ENCODE measurements at regions not wholly inside any gene's neighbourhood (a gene's known extent, or its start where the extent isn't known, plus 50 kb on each side); places are given as distances from the start of the nearest gene placed in this dataset.

DNA sequence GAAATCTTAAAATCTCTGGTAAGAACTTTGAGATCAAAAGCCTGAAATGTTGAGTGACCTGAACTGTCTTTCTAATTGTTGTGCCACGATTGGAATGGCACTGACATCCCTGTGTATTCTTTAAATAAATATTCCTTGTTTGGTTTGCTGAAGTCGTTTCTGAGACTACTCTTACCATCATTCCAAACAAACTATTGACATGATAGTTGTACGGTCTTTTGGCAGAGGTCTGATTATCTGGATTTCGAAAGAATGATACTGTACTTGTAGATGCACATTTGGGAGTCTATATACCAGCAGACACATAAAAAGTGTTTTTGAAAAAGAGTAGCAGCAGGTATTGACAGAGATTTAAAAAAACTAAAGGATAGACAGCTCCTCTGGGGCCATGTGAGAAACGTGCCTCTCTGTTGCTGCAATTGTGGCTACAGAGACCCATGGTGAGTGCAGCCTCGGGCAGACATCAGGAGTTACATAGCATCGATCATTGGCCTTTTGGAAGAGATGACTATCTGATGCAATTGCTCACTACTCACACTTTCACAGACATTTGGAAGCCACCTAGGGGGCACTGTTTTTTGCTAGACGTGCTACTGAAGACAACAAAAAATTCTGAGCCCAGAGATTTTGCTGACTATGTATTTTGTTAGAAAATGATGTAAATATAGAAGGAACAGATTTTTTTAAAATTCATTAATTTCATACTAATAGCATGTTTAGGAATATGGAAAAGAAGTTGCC is 464.5 kb downstream of the KCNT2 start:
- CTCF ChIA-PET: no interaction called here
- BruUV-seq (replicated peaks): no TSS peak
- DNase-seq (ENCODE audit: low read depth, low spot score): peak; percentile 24

More for the DNA sequence above, 464.5 kb downstream of the KCNT2 start:
- Histone ChIP-seq H4K20me1 (ENCODE audit: insufficient read depth) (no peaks in the 10 kb centered on the region), H2AFZ (ENCODE audit: low read depth, low read length, poor library complexity, severe bottlenecking) (peak overlapping the region; percentile 18), H3K9ac (ENCODE audit: low read length) (no peak overlapping the region), H3K4me1 (ENCODE audit: control insufficient read depth in 1 of 2, insufficient read depth in 2 of 2, low read length in 2 of 2) (no peaks in the 10 kb centered on the region), H3K79me2 (ENCODE audit: insufficient read depth, low read length) (no peaks in the 10 kb centered on the region), H3K4me2 (ENCODE audit: low read length) (no peak overlapping the region), H3K4me3 (replicated peaks in 1 of 2; ENCODE audit: low read depth in 1 of 2, low read length in 2 of 2) (no peak overlapping the region), H3K27me3 (ENCODE audit: insufficient read depth, low read length) (no peaks in the 10 kb centered on the region), H3K9me2 (ENCODE audit: insufficient read depth) (no peaks in the 10 kb centered on the region), H3K36me3 (ENCODE audit: control insufficient read depth in 1 of 2, insufficient read depth in 2 of 2, low read length in 2 of 2) (no peaks in the 10 kb centered on the region), H3K27ac (ENCODE audit: low read depth, low read length) (no peak overlapping the region), H3K9me3 (ENCODE audit: control insufficient read depth in 1 of 2, insufficient read depth in 1 of 2, low read depth in 1 of 2, low read length in 2 of 2) (no peaks in the 10 kb centered on the region)
- RAD21 ChIA-PET (ENCODE audit: low non-redundant PET in 1 of 2, low total read pairs in 2 of 2, uncharacterized antibody in 2 of 2, unreplicated experiment in 2 of 2): no interaction called here
- ATAC-seq: peak; percentile 62
- intact Hi-C loops (cut with micrococcal nuclease): loop anchor here (2.0 kb wide), 1 partner anchor 203 kb away; no protein-coding TSS in a partner anchor
- POLR2A ChIA-PET: no interaction called here
- TF ChIP-seq, protein P1, sequence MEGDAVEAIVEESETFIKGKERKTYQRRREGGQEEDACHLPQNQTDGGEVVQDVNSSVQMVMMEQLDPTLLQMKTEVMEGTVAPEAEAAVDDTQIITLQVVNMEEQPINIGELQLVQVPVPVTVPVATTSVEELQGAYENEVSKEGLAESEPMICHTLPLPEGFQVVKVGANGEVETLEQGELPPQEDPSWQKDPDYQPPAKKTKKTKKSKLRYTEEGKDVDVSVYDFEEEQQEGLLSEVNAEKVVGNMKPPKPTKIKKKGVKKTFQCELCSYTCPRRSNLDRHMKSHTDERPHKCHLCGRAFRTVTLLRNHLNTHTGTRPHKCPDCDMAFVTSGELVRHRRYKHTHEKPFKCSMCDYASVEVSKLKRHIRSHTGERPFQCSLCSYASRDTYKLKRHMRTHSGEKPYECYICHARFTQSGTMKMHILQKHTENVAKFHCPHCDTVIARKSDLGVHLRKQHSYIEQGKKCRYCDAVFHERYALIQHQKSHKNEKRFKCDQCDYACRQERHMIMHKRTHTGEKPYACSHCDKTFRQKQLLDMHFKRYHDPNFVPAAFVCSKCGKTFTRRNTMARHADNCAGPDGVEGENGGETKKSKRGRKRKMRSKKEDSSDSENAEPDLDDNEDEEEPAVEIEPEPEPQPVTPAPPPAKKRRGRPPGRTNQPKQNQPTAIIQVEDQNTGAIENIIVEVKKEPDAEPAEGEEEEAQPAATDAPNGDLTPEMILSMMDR (IDR thresholded peaks at IDR 0.05 in 2 of 3, conservative IDR thresholded peaks at IDR 0.05 in 1 of 3; ENCODE audit: borderline replicate concordance in 1 of 3, insufficient read depth in 1 of 3, low read depth in 2 of 3, low read length in 2 of 3): peak in 2 of 3 experiments; percentile 39 to 40; a peak in 4 of 6 replicates
- TF ChIP-seq TCF7L2 (IDR thresholded peaks at IDR 0.05; ENCODE audit: borderline replicate concordance, extremely low read depth, insufficient read depth, insufficient read length): no peak
- TF ChIP-seq POLR2AphosphoS5 (IDR thresholded peaks at IDR 0.05; ENCODE audit: low read depth, low read length): no peak
- no peak for TF ChIP-seq POLR2A (IDR thresholded peaks at IDR 0.05; ENCODE audit: borderline replicate concordance, extremely low read depth, insufficient read depth, insufficient read length)
- no peak for TF ChIP-seq EZH2 (IDR thresholded peaks at IDR 0.05)
- TF ChIP-seq CEBPB (IDR thresholded peaks at IDR 0.05; ENCODE audit: low read depth): 0 out of 2 replicates have a peak, but pooled peaks have one; percentile 18
- TF ChIP-seq EZH2phosphoT487 (IDR thresholded peaks at IDR 0.05; ENCODE audit: borderline replicate concordance): no peak
- TF ChIP-seq FOSL1 (IDR thresholded peaks at IDR 0.05; ENCODE audit: low read depth): no peak
- TF ChIP-seq ZFX (IDR thresholded peaks at IDR 0.05): no peak
- TF ChIP-seq CBX3 (IDR thresholded peaks at IDR 0.05; ENCODE audit: low read depth): no peak
- no peak for TF ChIP-seq ZNF274 (IDR thresholded peaks at IDR 0.05; ENCODE audit: low read depth, low read length)
- TF ChIP-seq, protein P2, sequence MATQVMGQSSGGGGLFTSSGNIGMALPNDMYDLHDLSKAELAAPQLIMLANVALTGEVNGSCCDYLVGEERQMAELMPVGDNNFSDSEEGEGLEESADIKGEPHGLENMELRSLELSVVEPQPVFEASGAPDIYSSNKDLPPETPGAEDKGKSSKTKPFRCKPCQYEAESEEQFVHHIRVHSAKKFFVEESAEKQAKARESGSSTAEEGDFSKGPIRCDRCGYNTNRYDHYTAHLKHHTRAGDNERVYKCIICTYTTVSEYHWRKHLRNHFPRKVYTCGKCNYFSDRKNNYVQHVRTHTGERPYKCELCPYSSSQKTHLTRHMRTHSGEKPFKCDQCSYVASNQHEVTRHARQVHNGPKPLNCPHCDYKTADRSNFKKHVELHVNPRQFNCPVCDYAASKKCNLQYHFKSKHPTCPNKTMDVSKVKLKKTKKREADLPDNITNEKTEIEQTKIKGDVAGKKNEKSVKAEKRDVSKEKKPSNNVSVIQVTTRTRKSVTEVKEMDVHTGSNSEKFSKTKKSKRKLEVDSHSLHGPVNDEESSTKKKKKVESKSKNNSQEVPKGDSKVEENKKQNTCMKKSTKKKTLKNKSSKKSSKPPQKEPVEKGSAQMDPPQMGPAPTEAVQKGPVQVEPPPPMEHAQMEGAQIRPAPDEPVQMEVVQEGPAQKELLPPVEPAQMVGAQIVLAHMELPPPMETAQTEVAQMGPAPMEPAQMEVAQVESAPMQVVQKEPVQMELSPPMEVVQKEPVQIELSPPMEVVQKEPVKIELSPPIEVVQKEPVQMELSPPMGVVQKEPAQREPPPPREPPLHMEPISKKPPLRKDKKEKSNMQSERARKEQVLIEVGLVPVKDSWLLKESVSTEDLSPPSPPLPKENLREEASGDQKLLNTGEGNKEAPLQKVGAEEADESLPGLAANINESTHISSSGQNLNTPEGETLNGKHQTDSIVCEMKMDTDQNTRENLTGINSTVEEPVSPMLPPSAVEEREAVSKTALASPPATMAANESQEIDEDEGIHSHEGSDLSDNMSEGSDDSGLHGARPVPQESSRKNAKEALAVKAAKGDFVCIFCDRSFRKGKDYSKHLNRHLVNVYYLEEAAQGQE (IDR thresholded peaks at IDR 0.05; ENCODE audit: low read depth): no peak
- no peak for TF ChIP-seq SP1 (IDR thresholded peaks at IDR 0.05; ENCODE audit: low read depth)
- TF ChIP-seq, protein P3, sequence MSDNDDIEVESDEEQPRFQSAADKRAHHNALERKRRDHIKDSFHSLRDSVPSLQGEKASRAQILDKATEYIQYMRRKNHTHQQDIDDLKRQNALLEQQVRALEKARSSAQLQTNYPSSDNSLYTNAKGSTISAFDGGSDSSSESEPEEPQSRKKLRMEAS (IDR thresholded peaks at IDR 0.05): no peak
- no peak for TF ChIP-seq SRF (IDR thresholded peaks at IDR 0.05; ENCODE audit: low read depth)
- TF ChIP-seq, protein P4, sequence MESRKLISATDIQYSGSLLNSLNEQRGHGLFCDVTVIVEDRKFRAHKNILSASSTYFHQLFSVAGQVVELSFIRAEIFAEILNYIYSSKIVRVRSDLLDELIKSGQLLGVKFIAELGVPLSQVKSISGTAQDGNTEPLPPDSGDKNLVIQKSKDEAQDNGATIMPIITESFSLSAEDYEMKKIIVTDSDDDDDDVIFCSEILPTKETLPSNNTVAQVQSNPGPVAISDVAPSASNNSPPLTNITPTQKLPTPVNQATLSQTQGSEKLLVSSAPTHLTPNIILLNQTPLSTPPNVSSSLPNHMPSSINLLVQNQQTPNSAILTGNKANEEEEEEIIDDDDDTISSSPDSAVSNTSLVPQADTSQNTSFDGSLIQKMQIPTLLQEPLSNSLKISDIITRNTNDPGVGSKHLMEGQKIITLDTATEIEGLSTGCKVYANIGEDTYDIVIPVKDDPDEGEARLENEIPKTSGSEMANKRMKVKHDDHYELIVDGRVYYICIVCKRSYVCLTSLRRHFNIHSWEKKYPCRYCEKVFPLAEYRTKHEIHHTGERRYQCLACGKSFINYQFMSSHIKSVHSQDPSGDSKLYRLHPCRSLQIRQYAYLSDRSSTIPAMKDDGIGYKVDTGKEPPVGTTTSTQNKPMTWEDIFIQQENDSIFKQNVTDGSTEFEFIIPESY (IDR thresholded peaks at IDR 0.05; ENCODE audit: extremely low read depth, insufficient replicate concordance, low read length): no peak
- no peak for TF ChIP-seq JUND (IDR thresholded peaks at IDR 0.05)
- TF ChIP-seq, protein P5, sequence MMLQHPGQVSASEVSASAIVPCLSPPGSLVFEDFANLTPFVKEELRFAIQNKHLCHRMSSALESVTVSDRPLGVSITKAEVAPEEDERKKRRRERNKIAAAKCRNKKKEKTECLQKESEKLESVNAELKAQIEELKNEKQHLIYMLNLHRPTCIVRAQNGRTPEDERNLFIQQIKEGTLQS (IDR thresholded peaks at IDR 0.05): no peak
- TF ChIP-seq SIN3A (IDR thresholded peaks at IDR 0.05; ENCODE audit: low read depth): no peak
- TF ChIP-seq RAD21 (IDR thresholded peaks at IDR 0.05; ENCODE audit: low read depth): 0 out of 2 replicates have a peak, but pooled peaks have one; percentile 16

Measured in HCT116 (cell line).